ENCODE measurements at regions not wholly inside any gene's neighbourhood (a gene's known extent, or its start where the extent isn't known, plus 50 kb on each side); places are given as distances from the start of the nearest gene placed in this dataset.

- Histone ChIP-seq H3K4me1 (ENCODE audit: control insufficient read depth in 5 of 5, insufficient read depth in 5 of 5, low read length in 5 of 5) (peaks cover 0 to 5% (median 0%) of the 10 kb centered on the region in 5 donors), H3K36me3 (ENCODE audit: control insufficient read depth in 5 of 5, insufficient read depth in 5 of 5, low read length in 5 of 5) (no peaks in the 10 kb centered on the region), H3K4me3 (ENCODE audit: low read depth in 1 of 5, low read length in 5 of 5) (no peak overlapping the region), H3K9me3 (ENCODE audit: control insufficient read depth in 5 of 5, low read length in 5 of 5) (no peaks in the 10 kb centered on the region), H3K9ac (ENCODE audit: low read length in 5 of 5) (no peak overlapping the region), H3K27me3 (ENCODE audit: control insufficient read depth in 5 of 5, insufficient read depth in 4 of 5, low read length in 5 of 5) (no peaks in the 10 kb centered on the region), H3K27ac (ENCODE audit: low read depth, low read length) (no peak overlapping the region)
Measured at GRCh38 chr18:11512096-11513025, 97.0 kb upstream of the SLC35G4 start.

GRCh38 chr18:11511434-11512095, 97.8 kb upstream of the SLC35G4 start:
- Histone ChIP-seq H3K4me1 (ENCODE audit: control insufficient read depth in 5 of 5, insufficient read depth in 5 of 5, low read length in 5 of 5) (peaks cover 0 to 5% (median 0%) of the 10 kb centered on the region in 5 donors), H3K9ac (ENCODE audit: low read length in 5 of 5) (no peak overlapping the region), H3K36me3 (ENCODE audit: control insufficient read depth in 5 of 5, insufficient read depth in 5 of 5, low read length in 5 of 5) (no peaks in the 10 kb centered on the region), H3K27me3 (ENCODE audit: control insufficient read depth in 5 of 5, insufficient read depth in 4 of 5, low read length in 5 of 5) (no peaks in the 10 kb centered on the region), H3K4me3 (ENCODE audit: low read depth in 1 of 5, low read length in 5 of 5) (no peak overlapping the region), H3K9me3 (ENCODE audit: control insufficient read depth in 5 of 5, low read length in 5 of 5) (no peaks in the 10 kb centered on the region), H3K27ac (ENCODE audit: low read depth, low read length) (no peak overlapping the region)

GRCh38 chr18:11506856-11507255, 102.5 kb upstream of the SLC35G4 start:
- Histone ChIP-seq H3K4me1 (ENCODE audit: control insufficient read depth in 5 of 5, insufficient read depth in 5 of 5, low read length in 5 of 5) (no peaks in the 10 kb centered on the region), H3K4me3 (ENCODE audit: low read depth in 1 of 5, low read length in 5 of 5) (no peak overlapping the region), H3K36me3 (ENCODE audit: control insufficient read depth in 5 of 5, insufficient read depth in 5 of 5, low read length in 5 of 5) (no peaks in the 10 kb centered on the region), H3K27ac (ENCODE audit: low read depth, low read length) (no peak overlapping the region), H3K27me3 (ENCODE audit: control insufficient read depth in 5 of 5, insufficient read depth in 4 of 5, low read length in 5 of 5) (peaks cover 0 to 3% (median 0%) of the 10 kb centered on the region in 5 donors), H3K9ac (ENCODE audit: low read length in 5 of 5) (no peak overlapping the region), H3K9me3 (ENCODE audit: control insufficient read depth in 5 of 5, low read length in 5 of 5) (no peaks in the 10 kb centered on the region)

GRCh38 chr18:11505993-11506392, 103.4 kb upstream of the SLC35G4 start:
- H3K4me3 ChIP-seq (ENCODE audit: low read depth in 1 of 5, low read length in 5 of 5), result no peak overlapping the region
- H3K36me3 ChIP-seq (ENCODE audit: control insufficient read depth in 5 of 5, insufficient read depth in 5 of 5, low read length in 5 of 5), result no peaks in the 10 kb centered on the region
- no peak overlapping the region for H3K9ac ChIP-seq (ENCODE audit: low read length in 5 of 5)
- peaks cover 0 to 3% (median 0%) of the 10 kb centered on the region in 5 donors for H3K27me3 ChIP-seq (ENCODE audit: control insufficient read depth in 5 of 5, insufficient read depth in 4 of 5, low read length in 5 of 5)
- H3K4me1 ChIP-seq (ENCODE audit: control insufficient read depth in 5 of 5, insufficient read depth in 5 of 5, low read length in 5 of 5), result no peaks in the 10 kb centered on the region
- no peak overlapping the region for H3K27ac ChIP-seq (ENCODE audit: low read depth, low read length)
- no peaks in the 10 kb centered on the region for H3K9me3 ChIP-seq (ENCODE audit: control insufficient read depth in 5 of 5, low read length in 5 of 5)

GRCh38 chr18:11504962-11505361, 104.4 kb upstream of the SLC35G4 start:
- Histone ChIP-seq H3K36me3 (ENCODE audit: control insufficient read depth in 5 of 5, insufficient read depth in 5 of 5, low read length in 5 of 5) (no peaks in the 10 kb centered on the region), H3K4me1 (ENCODE audit: control insufficient read depth in 5 of 5, insufficient read depth in 5 of 5, low read length in 5 of 5) (no peaks in the 10 kb centered on the region), H3K27ac (ENCODE audit: low read depth, low read length) (no peak overlapping the region), H3K9ac (ENCODE audit: low read length in 5 of 5) (no peak overlapping the region), H3K4me3 (ENCODE audit: low read depth in 1 of 5, low read length in 5 of 5) (no peak overlapping the region), H3K9me3 (ENCODE audit: control insufficient read depth in 5 of 5, low read length in 5 of 5) (no peaks in the 10 kb centered on the region), H3K27me3 (ENCODE audit: control insufficient read depth in 5 of 5, insufficient read depth in 4 of 5, low read length in 5 of 5) (peaks cover 0 to 3% (median 0%) of the 10 kb centered on the region in 5 donors)

- Histone ChIP-seq H3K4me3 (ENCODE audit: low read depth in 1 of 5, low read length in 5 of 5) (no peak overlapping the region), H3K9me3 (ENCODE audit: control insufficient read depth in 5 of 5, low read length in 5 of 5) (no peaks in the 10 kb centered on the region), H3K27ac (ENCODE audit: low read depth, low read length) (no peak overlapping the region), H3K36me3 (ENCODE audit: control insufficient read depth in 5 of 5, insufficient read depth in 5 of 5, low read length in 5 of 5) (no peaks in the 10 kb centered on the region), H3K4me1 (ENCODE audit: control insufficient read depth in 5 of 5, insufficient read depth in 5 of 5, low read length in 5 of 5) (peaks cover 0 to 3% (median 0%) of the 10 kb centered on the region in 5 donors), H3K9ac (ENCODE audit: low read length in 5 of 5) (no peak overlapping the region), H3K27me3 (ENCODE audit: control insufficient read depth in 5 of 5, insufficient read depth in 4 of 5, low read length in 5 of 5) (peaks cover 0 to 3% (median 0%) of the 10 kb centered on the region in 5 donors)
Measured at GRCh38 chr18:11502368-11502767, 107.0 kb upstream of the SLC35G4 start.

- Histone ChIP-seq H3K4me3 (ENCODE audit: low read depth in 1 of 5, low read length in 5 of 5) (no peak overlapping the region), H3K9me3 (ENCODE audit: control insufficient read depth in 5 of 5, low read length in 5 of 5) (no peaks in the 10 kb centered on the region), H3K27me3 (ENCODE audit: control insufficient read depth in 5 of 5, insufficient read depth in 4 of 5, low read length in 5 of 5) (peaks cover 0 to 3% (median 0%) of the 10 kb centered on the region in 5 donors), H3K9ac (ENCODE audit: low read length in 5 of 5) (no peak overlapping the region), H3K4me1 (ENCODE audit: control insufficient read depth in 5 of 5, insufficient read depth in 5 of 5, low read length in 5 of 5) (peaks cover 0 to 3% (median 0%) of the 10 kb centered on the region in 5 donors), H3K27ac (ENCODE audit: low read depth, low read length) (no peak overlapping the region), H3K36me3 (ENCODE audit: control insufficient read depth in 5 of 5, insufficient read depth in 5 of 5, low read length in 5 of 5) (no peaks in the 10 kb centered on the region)
Measured at GRCh38 chr18:11501352-11501751, 108.0 kb upstream of the SLC35G4 start.

GRCh38 chr18:11500153-11501122, 109.0 kb upstream of the SLC35G4 start:
- Histone ChIP-seq H3K4me1 (ENCODE audit: control insufficient read depth in 5 of 5, insufficient read depth in 5 of 5, low read length in 5 of 5) (peaks cover 0 to 3% (median 0%) of the 10 kb centered on the region in 5 donors), H3K27me3 (ENCODE audit: control insufficient read depth in 5 of 5, insufficient read depth in 4 of 5, low read length in 5 of 5) (peaks cover 0 to 3% (median 0%) of the 10 kb centered on the region in 5 donors), H3K4me3 (ENCODE audit: low read depth in 1 of 5, low read length in 5 of 5) (no peak overlapping the region), H3K9me3 (ENCODE audit: control insufficient read depth in 5 of 5, low read length in 5 of 5) (no peaks in the 10 kb centered on the region), H3K27ac (ENCODE audit: low read depth, low read length) (no peak overlapping the region), H3K9ac (ENCODE audit: low read length in 5 of 5) (no peak overlapping the region), H3K36me3 (ENCODE audit: control insufficient read depth in 5 of 5, insufficient read depth in 5 of 5, low read length in 5 of 5) (no peaks in the 10 kb centered on the region)

- H3K27ac ChIP-seq (ENCODE audit: low read depth, low read length), result no peak overlapping the region
- peaks cover 0 to 3% (median 0%) of the 10 kb centered on the region in 5 donors for H3K4me1 ChIP-seq (ENCODE audit: control insufficient read depth in 5 of 5, insufficient read depth in 5 of 5, low read length in 5 of 5)
- no peaks in the 10 kb centered on the region for H3K36me3 ChIP-seq (ENCODE audit: control insufficient read depth in 5 of 5, insufficient read depth in 5 of 5, low read length in 5 of 5)
- no peak overlapping the region for H3K9ac ChIP-seq (ENCODE audit: low read length in 5 of 5)
- no peaks in the 10 kb centered on the region for H3K9me3 ChIP-seq (ENCODE audit: control insufficient read depth in 5 of 5, low read length in 5 of 5)
- peaks cover 0 to 2% (median 0%) of the 10 kb centered on the region in 5 donors for H3K27me3 ChIP-seq (ENCODE audit: control insufficient read depth in 5 of 5, insufficient read depth in 4 of 5, low read length in 5 of 5)
- H3K4me3 ChIP-seq (ENCODE audit: low read depth in 1 of 5, low read length in 5 of 5), result no peak overlapping the region
Measured at GRCh38 chr18:11498821-11499220, 110.6 kb upstream of the SLC35G4 start.

All from subcutaneous abdominal adipose tissue (tissue), 5 donors.